Prostate gland (tissue), 2 donors: ENCODE measurements at regions not wholly inside any gene's neighbourhood (a gene's known extent, or its start where the extent isn't known, plus 50 kb on each side); places are given as distances from the start of the nearest gene placed in this dataset.
A peak's percentile ranks its signal among the peaks of the same experiment; 100 is the strongest.
"Not testable (repeated sequence)": the region's sequence is repeated elsewhere in the genome, so short reads cannot be mapped to it uniquely, and the experiment has no call there.

Experiments
- DNase-seq: peaks from one replicate; pipeline ENCODE4 v3.0.0-alpha.2; 2019; ENCODE audit warnings: low spot score
- H3K27ac ChIP-seq, 2 donors: fragments of 200-600 bp; sonication (generic); 2 replicates each; pipeline ENCODE4 v1.5.1; 2017 to 2019
- H3K27me3 ChIP-seq: fragments of 200-600 bp; sonication (generic); replicated peaks from 2 replicates; pipeline ENCODE4 v1.5.1; 2019; ENCODE audit not compliant: insufficient read depth
- H3K36me3 ChIP-seq, 2 donors: fragments of 200-600 bp; sonication (generic); 1 replicate in 1 of 2; 2 replicates in 1 of 2; pipeline versions ENCODE4 v1.5.1 to v1.8.1; 2017 to 2019
- H3K4me1 ChIP-seq: fragments of 200-600 bp; sonication (generic); replicated peaks from 2 replicates; pipeline ENCODE4 v1.5.1; 2019
- H3K4me3 ChIP-seq, 2 donors: fragments of 200-600 bp; sonication (generic); 2 replicates each; pipeline ENCODE4 v1.5.1; 2017 to 2019
- H3K9me3 ChIP-seq: fragments of 200-600 bp; sonication (generic); 2 replicates; pipeline ENCODE4 v1.5.1; 2017
- CTCF ChIP-seq, 4 experiments: fragments of 200-600 bp in 2 of 4; fragments of 450-650 bp in 2 of 4; sonication (generic) in 2 of 4; IDR thresholded peaks; 1 replicate in 3 of 4; 2 replicates in 1 of 4; pipeline ENCODE4 v1.5.1; 2016 to 2019; ENCODE audit warnings: antibody characterized with exemption in 4 of 4, mild to moderate bottlenecking in 2 of 4, moderate library complexity in 2 of 4
- POLR2A ChIP-seq: fragments of 450-650 bp; IDR thresholded peaks from one replicate; pipeline ENCODE4 v1.6.1; 2016; ENCODE audit warnings: antibody characterized with exemption, mild to moderate bottlenecking
- POLR2AphosphoS5 ChIP-seq: sonication (generic); formaldehyde crosslinking; IDR thresholded peaks from one replicate; pipeline ENCODE4 v1.6.1; 2017; ENCODE audit warnings: antibody characterized with exemption
- WGBS: methylation state at CpG from one replicate; pipeline ENCODE4 v1.1.5; 2018; 5-methylcytosine and 5-hydroxymethylcytosine counted together
- intact Hi-C: fragments of 100-400 bp; cut with DNase I; formaldehyde crosslinking; loops from one replicate; pipeline ENCODE4 v1.14.2; 2022

DNA sequence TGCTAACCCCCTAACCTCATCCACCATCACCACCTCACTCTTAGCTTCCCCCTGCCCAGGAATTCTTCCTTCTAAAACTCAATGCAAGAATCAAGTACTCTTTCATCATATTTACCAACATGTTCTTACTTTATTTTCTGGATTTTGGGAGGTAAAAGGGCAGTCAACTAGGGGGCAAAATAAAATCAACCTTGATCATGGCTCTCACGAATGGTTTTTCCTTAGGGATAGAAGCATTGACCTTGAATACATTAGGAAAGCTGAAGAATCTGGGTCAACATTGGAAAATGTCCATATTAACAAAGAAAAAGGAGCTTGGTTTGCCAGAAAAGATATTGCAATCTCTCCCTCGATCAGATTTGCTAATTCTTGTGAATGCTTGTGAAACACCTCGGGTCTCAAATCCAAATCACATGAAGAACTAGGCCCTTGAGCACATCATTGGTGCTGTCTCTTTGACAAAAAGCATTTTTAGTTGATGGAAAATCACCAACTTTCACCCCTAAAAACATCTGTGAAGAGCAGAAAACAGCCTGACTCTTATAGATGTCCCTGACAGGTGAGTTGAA lies 58.9 kb downstream of the ZC3H11B start:
- peak overlapping the region in 1 of 2 donors; percentile 59 for H3K27ac ChIP-seq
- H3K36me3 ChIP-seq, result no peaks in the 10 kb centered on the region
- no peak overlapping the region for H3K4me3 ChIP-seq
- intact Hi-C loops, result loop anchor here (10.0 kb wide), 3 partner anchors 259 to 729 kb away; no protein-coding TSS in a partner anchor
- no peaks in the 10 kb centered on the region for H3K9me3 ChIP-seq
- no peak for TF ChIP-seq POLR2AphosphoS5
- TF ChIP-seq POLR2A, result no peak
- no peak for TF ChIP-seq CTCF (IDR thresholded peaks at IDR 0.05)
- no peak for DNase-seq
- no peaks in the 10 kb centered on the region for H3K27me3 ChIP-seq
- H3K4me1 ChIP-seq, result peaks cover 5% of the 10 kb centered on the region
- WGBS, result 25% methylated on average over 3 of the region's 3 CpGs

GRCh38 chr1:219550201-219550600 lies 62.7 kb downstream of the ZC3H11B start:
- H3K4me3 ChIP-seq, result no peak overlapping the region
- peak overlapping the region in 1 of 2 donors; percentile 23 for H3K27ac ChIP-seq
- H3K36me3 ChIP-seq, result no peaks in the 10 kb centered on the region
- no peak for DNase-seq
- H3K4me1 ChIP-seq, result no peaks in the 10 kb centered on the region
- WGBS, result 45% methylated on average over 2 of the region's 2 CpGs
- no peaks in the 10 kb centered on the region for H3K9me3 ChIP-seq
- H3K27me3 ChIP-seq, result no peaks in the 10 kb centered on the region
- TF ChIP-seq POLR2AphosphoS5 (no peak), CTCF (IDR thresholded peaks at IDR 0.05) (no peak), POLR2A (no peak)
- intact Hi-C loops, result loop anchor here (10.0 kb wide), 3 partner anchors 255 to 725 kb away; no protein-coding TSS in a partner anchor

- no peak for DNase-seq
- H3K9me3 ChIP-seq, result no peaks in the 10 kb centered on the region
- H3K4me1 ChIP-seq, result no peaks in the 10 kb centered on the region
- no peaks in the 10 kb centered on the region for H3K36me3 ChIP-seq
- peak overlapping the region in 1 of 2 donors; percentile 23 for H3K27ac ChIP-seq
- intact Hi-C loops, result loop anchor here (10.0 kb wide), 1 partner anchor 374 kb away; the partner anchor contains the start of gene LYPLAL1
- H3K4me3 ChIP-seq, result no peak overlapping the region
- TF ChIP-seq POLR2A, result no peak
- TF ChIP-seq POLR2AphosphoS5, result no peak
- no peak for TF ChIP-seq CTCF (IDR thresholded peaks at IDR 0.05)
- H3K27me3 ChIP-seq, result no peaks in the 10 kb centered on the region
These were observed 63.7 kb downstream of the ZC3H11B start for GRCh38 chr1:219549215-219549614.

DNA sequence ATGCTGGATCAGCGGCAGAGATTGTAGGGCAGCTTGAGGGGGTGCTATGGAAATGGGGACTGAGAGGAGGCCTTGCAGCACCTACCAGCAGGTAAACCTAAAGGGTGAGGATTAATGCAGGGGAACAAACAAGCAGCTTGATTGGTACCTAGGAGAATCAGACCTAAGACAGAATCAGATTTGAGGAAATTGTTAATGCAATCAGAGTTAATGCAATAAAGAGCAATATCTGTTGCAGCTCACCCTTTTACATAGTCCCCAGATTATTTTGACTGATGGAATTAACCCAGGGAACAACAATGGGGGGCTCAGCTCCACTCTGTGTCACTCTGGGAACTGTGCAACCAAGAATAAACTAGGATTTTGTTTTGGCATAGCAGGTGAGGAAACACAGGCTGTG lies 64.5 kb downstream of the ZC3H11B start:
- intact Hi-C loops, result loop anchor here (10.0 kb wide), 1 partner anchor 374 kb away; the partner anchor contains the start of gene LYPLAL1
- Histone ChIP-seq H3K4me1 (no peaks in the 10 kb centered on the region), H3K27me3 (no peaks in the 10 kb centered on the region), H3K27ac (no peak overlapping the region), H3K4me3 (no peak overlapping the region), H3K36me3 (no peaks in the 10 kb centered on the region), H3K9me3 (no peaks in the 10 kb centered on the region)
- 92% methylated on average over 1 of the region's 1 CpG for WGBS
- DNase-seq, result no peak
- TF ChIP-seq POLR2A (no peak), POLR2AphosphoS5 (no peak), CTCF (IDR thresholded peaks at IDR 0.05) (no peak)

- not testable (repeated sequence) for H3K27ac ChIP-seq, H3K4me3 ChIP-seq, H3K36me3 ChIP-seq, DNase-seq, H3K9me3 ChIP-seq, H3K4me1 ChIP-seq, H3K27me3 ChIP-seq
- intact Hi-C loops, result loop anchor here (10.0 kb wide), 1 partner anchor 371 kb away; the partner anchor contains the start of gene LYPLAL1
- 96% methylated on average over 10 of the region's 31 CpGs for WGBS
These were observed 67.1 kb downstream of the ZC3H11B start for GRCh38 chr1:219545756-219546155.
